ENCODE measurements at regions not wholly inside any gene's neighbourhood (a gene's known extent, or its start where the extent isn't known, plus 50 kb on each side); places are given as distances from the start of the nearest gene placed in this dataset.

DNA sequence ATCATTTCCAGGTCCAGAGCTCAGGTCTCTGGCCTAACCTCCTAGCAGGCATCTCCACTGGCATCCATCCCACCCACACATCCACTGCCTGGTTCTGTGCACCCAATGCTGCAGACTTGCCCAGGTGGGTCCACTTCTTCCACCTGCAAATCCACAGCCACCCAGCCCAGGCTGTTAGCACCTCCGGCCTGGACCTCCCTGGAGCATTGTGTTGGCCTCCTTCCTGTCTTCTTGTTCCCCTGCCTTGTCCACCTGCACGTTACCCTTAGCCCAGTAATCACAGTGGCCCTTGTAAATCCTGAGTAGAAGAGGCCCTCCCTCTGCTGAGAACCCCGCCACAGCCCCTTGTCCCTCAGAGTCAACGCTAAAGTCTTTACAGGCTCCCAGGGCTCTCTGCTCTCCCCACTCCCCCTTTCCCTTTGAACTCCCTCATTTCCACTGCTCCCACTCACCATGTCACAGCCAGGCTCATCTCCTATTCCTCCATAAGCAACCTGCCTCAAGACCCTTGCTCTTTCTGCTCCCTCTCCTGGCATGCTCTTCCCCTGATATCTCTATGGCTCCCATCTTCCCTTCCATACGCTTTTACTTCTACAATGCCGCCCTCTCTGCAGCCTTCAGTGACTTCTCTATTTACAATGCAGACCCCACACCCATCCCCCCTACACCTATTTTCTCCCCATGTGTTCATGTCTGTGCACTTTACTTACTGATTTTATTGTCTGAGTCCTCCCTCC, 288.8 kb downstream of the FOXL1 start:
- Histone ChIP-seq H3K4me2 (ENCODE audit: low read length) (no peak overlapping the region), H3K79me2 (no peaks in the 10 kb centered on the region), H3K4me3 (ENCODE audit: low read depth, low read length) (no peak overlapping the region), H3K9me3 (ENCODE audit: control insufficient read depth, low read length) (no peaks in the 10 kb centered on the region), H3K27ac (no peak overlapping the region), H3K4me1 (peaks cover 12% of the 10 kb centered on the region), H3K36me3 (ENCODE audit: control insufficient read depth, insufficient read depth, low read length) (no peaks in the 10 kb centered on the region), H2AFZ (no peak overlapping the region), H3K9ac (no peak overlapping the region), H3K27me3 (ENCODE audit: control insufficient read depth, insufficient read depth, low read length) (no peaks in the 10 kb centered on the region)
- no peak for TF ChIP-seq CTCF (IDR thresholded peaks at IDR 0.05)

DNA sequence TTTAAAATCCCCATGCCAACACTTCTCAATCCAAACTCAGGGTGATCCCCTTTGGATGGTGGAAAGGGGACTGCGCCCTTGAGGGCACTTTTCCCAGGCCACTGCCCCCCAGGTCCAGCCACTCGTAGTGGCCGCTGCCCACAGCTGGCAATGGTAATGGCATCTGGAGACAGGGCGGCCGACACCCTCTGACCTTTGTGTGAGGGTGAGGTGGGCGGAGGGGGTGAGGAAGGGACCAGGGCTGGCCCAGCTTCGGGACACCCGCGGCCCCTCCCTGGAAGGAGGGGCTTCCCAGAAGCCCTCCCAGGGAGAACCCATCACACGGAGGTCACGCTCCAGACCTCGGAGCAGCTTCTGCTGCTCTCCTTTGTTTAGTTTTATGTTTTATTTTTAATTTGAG, 289.7 kb downstream of the FOXL1 start:
- Histone ChIP-seq H3K4me1 (peaks cover 17% of the 10 kb centered on the region), H3K36me3 (ENCODE audit: control insufficient read depth, insufficient read depth, low read length) (no peaks in the 10 kb centered on the region), H3K4me3 (ENCODE audit: low read depth, low read length) (no peak overlapping the region), H2AFZ (no peak overlapping the region), H3K79me2 (no peaks in the 10 kb centered on the region), H3K9ac (no peak overlapping the region), H3K27ac (no peak overlapping the region), H3K9me3 (ENCODE audit: control insufficient read depth, low read length) (no peaks in the 10 kb centered on the region), H3K27me3 (ENCODE audit: control insufficient read depth, insufficient read depth, low read length) (no peaks in the 10 kb centered on the region), H3K4me2 (ENCODE audit: low read length) (no peak overlapping the region)
- TF ChIP-seq CTCF (IDR thresholded peaks at IDR 0.05) = no peak

DNA sequence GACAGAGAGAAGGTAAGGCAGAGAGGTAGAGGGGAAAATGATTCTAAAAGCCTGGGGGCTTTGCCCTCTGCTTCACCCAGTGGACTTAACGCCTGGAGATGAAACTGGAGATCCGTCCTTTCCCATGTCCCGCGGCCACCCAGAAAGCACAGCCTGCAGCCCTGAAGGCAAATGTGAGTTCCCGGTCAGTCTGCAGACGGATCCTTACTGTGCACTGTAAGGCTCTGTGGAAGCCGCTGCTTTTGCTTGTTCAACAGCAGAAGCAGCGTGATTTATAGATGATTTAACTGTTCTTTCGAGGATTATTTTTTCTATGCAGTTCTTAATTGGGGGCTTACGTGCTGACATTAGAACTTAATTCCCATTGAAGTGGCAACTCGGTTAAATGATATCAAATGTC, 290.4 kb downstream of the FOXL1 start:
- no peaks in the 10 kb centered on the region for H3K9me3 ChIP-seq (ENCODE audit: control insufficient read depth, low read length)
- H3K27ac ChIP-seq = no peak overlapping the region
- H3K4me3 ChIP-seq (ENCODE audit: low read depth, low read length) = no peak overlapping the region
- H3K4me1 ChIP-seq = peaks cover 17% of the 10 kb centered on the region
- H2AFZ ChIP-seq = no peak overlapping the region
- no peaks in the 10 kb centered on the region for H3K79me2 ChIP-seq
- no peaks in the 10 kb centered on the region for H3K36me3 ChIP-seq (ENCODE audit: control insufficient read depth, insufficient read depth, low read length)
- no peaks in the 10 kb centered on the region for H3K27me3 ChIP-seq (ENCODE audit: control insufficient read depth, insufficient read depth, low read length)
- H3K4me2 ChIP-seq (ENCODE audit: low read length) = no peak overlapping the region
- TF ChIP-seq CTCF (IDR thresholded peaks at IDR 0.05) = no peak
- H3K9ac ChIP-seq = no peak overlapping the region

- Histone ChIP-seq H3K9me3 (ENCODE audit: control insufficient read depth, low read length) (no peaks in the 10 kb centered on the region), H3K4me2 (ENCODE audit: low read length) (no peak overlapping the region), H3K4me1 (peaks cover 17% of the 10 kb centered on the region), H3K27me3 (ENCODE audit: control insufficient read depth, insufficient read depth, low read length) (no peaks in the 10 kb centered on the region), H3K79me2 (no peaks in the 10 kb centered on the region), H3K27ac (no peak overlapping the region), H2AFZ (no peak overlapping the region), H3K36me3 (ENCODE audit: control insufficient read depth, insufficient read depth, low read length) (no peaks in the 10 kb centered on the region), H3K4me3 (ENCODE audit: low read depth, low read length) (no peak overlapping the region), H3K9ac (no peak overlapping the region)
- TF ChIP-seq CTCF (IDR thresholded peaks at IDR 0.05) = no peak
Measured at GRCh38 chr16:86869288-86870022, 291.1 kb downstream of the FOXL1 start.
